Natural killer cell (primary cell): ENCODE measurements at regions not wholly inside any gene's neighbourhood (a gene's known extent, or its start where the extent isn't known, plus 50 kb on each side); places are given as distances from the start of the nearest gene placed in this dataset.

Source experiments
- ATAC-seq, 3 donors: fragments of 150-1000 bp in 2 of 3; fragments of 200-7000 bp in 1 of 3; cut with Tn5 transposase; 1 replicate in 1 of 3; 2 replicates in 2 of 3; pipeline ENCODE4 v1.10.0; 2021; ENCODE audit warnings: mild to moderate bottlenecking in 2 of 3, moderate library complexity in 2 of 3
- DNase-seq, 2 donors: peaks; one replicate each; pipeline versions ENCODE4 v3.0.0 to v3.0.0-alpha.2; 2013 to 2021; ENCODE audit warnings: mixed read lengths in 1 of 2
- H3K27ac ChIP-seq: one replicate; pipeline ENCODE4 v1.5.1; 2013; ENCODE audit warnings: mild to moderate bottlenecking, low read length
- H3K27me3 ChIP-seq: one replicate; pipeline ENCODE4 v1.6.1; 2013; ENCODE audit warnings: low read length; ENCODE audit not compliant: control insufficient read depth, insufficient read depth
- H3K36me3 ChIP-seq: one replicate; pipeline ENCODE4 v1.6.1; 2013; ENCODE audit warnings: low read length; ENCODE audit not compliant: control insufficient read depth, insufficient read depth
- H3K4me1 ChIP-seq: one replicate; pipeline ENCODE4 v1.6.1; 2013; ENCODE audit warnings: low read length; ENCODE audit not compliant: control insufficient read depth, insufficient read depth
- H3K4me3 ChIP-seq: one replicate; pipeline ENCODE4 v1.5.1; 2013; ENCODE audit warnings: low read length
- H3K9me3 ChIP-seq: one replicate; pipeline ENCODE4 v1.6.1; 2013; ENCODE audit warnings: low read length; ENCODE audit not compliant: control insufficient read depth, insufficient read depth
- H3K27ac Mint-ChIP-seq, 2 donors: one replicate each; pipeline ENCODE4 v1.8.0; 2022; ENCODE audit warnings: mild to moderate bottlenecking in 2 of 2, mixed read lengths in 2 of 2, moderate library complexity in 1 of 2
- H3K27me3 Mint-ChIP-seq, 2 donors: one replicate each; pipeline ENCODE4 v1.8.0; 2022; ENCODE audit warnings: low read depth in 2 of 2, mixed read lengths in 2 of 2
- H3K36me3 Mint-ChIP-seq: one replicate; pipeline ENCODE4 v1.8.0; 2022; ENCODE audit warnings: mixed read lengths
- H3K4me1 Mint-ChIP-seq, 2 donors: one replicate each; pipeline ENCODE4 v1.8.0; 2022; ENCODE audit warnings: mixed read lengths in 2 of 2
- H3K4me3 Mint-ChIP-seq: one replicate; pipeline ENCODE4 v1.8.0; 2022; ENCODE audit warnings: mild to moderate bottlenecking, moderate library complexity, mixed read lengths
- H3K9me3 Mint-ChIP-seq, 2 donors: one replicate each; pipeline ENCODE4 v1.8.0; 2022; ENCODE audit warnings: mixed read lengths in 2 of 2
- WGBS: methylation state at CpG from one replicate; pipeline ENCODE4 v1.1.7; 2013; ENCODE audit warnings: missing lambda C conversion rate; ENCODE audit not compliant: insufficient coverage; 5-methylcytosine and 5-hydroxymethylcytosine counted together
- intact Hi-C: fragments of 100-400 bp; cut with micrococcal nuclease; formaldehyde crosslinking; loops from one replicate; pipeline ENCODE4 v1.14.2; 2022
- TF ChIP-seq, protein P1 (sequence below): fragments of 200-600 bp; IDR thresholded peaks from one replicate; pipeline ENCODE4 v1.8.0; 2022; ENCODE audit warnings: antibody characterized with exemption

DNA sequence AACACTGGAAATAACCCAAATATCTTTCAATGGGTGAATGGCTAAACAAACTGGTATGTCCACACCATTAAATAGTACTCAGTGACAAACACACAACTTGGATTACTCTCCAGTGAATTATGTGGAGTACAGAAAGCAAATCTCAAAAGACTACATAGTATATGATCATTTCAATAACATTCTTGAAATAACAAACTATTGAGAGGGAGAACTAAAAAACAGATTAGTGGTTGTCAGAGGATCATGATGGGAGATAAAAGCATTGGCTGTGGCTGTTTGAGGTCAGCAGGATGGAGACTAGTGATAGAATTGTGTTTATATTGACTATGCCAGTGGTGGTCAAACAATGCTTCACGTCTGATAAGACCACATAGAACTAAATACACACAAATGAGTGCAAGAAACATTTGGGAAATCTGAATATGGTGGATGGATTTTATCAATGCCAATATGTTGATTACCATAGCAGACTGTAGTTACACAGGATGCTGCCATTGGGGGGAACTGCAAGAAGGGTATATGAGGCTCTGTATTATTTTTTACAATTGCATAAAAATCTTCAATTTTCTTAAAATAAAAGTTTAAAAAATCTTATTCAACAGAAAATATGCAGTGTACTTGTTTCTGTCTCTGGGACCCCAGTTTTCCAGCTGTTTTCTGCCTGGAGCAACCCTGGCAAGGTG, 242.0 kb downstream of the TBXT start:
- no peaks in the 10 kb centered on the region for H3K4me1 ChIP-seq
- peaks cover 0 to 3% of the 10 kb centered on the region in 2 donors for H3K9me3 Mint-ChIP-seq
- H3K27ac Mint-ChIP-seq = no peak overlapping the region
- H3K27ac ChIP-seq = no peak overlapping the region
- H3K9me3 ChIP-seq = no peaks in the 10 kb centered on the region
- H3K36me3 ChIP-seq = no peaks in the 10 kb centered on the region
- no peak overlapping the region for H3K4me3 ChIP-seq
- no CpG with 5 or more reads among the region's 1 CpG for WGBS
- intact Hi-C loops = no loop called here
- H3K4me1 Mint-ChIP-seq = no peaks in the 10 kb centered on the region
- ATAC-seq (no peak), DNase-seq (no peak)
- H3K4me3 Mint-ChIP-seq = no peak overlapping the region
- no peaks in the 10 kb centered on the region for H3K36me3 Mint-ChIP-seq
- H3K27me3 ChIP-seq = no peaks in the 10 kb centered on the region
- H3K27me3 Mint-ChIP-seq = peaks cover 3 to 7% of the 10 kb centered on the region in 2 donors
- TF ChIP-seq, protein P1, sequence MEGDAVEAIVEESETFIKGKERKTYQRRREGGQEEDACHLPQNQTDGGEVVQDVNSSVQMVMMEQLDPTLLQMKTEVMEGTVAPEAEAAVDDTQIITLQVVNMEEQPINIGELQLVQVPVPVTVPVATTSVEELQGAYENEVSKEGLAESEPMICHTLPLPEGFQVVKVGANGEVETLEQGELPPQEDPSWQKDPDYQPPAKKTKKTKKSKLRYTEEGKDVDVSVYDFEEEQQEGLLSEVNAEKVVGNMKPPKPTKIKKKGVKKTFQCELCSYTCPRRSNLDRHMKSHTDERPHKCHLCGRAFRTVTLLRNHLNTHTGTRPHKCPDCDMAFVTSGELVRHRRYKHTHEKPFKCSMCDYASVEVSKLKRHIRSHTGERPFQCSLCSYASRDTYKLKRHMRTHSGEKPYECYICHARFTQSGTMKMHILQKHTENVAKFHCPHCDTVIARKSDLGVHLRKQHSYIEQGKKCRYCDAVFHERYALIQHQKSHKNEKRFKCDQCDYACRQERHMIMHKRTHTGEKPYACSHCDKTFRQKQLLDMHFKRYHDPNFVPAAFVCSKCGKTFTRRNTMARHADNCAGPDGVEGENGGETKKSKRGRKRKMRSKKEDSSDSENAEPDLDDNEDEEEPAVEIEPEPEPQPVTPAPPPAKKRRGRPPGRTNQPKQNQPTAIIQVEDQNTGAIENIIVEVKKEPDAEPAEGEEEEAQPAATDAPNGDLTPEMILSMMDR = no peak

DNA sequence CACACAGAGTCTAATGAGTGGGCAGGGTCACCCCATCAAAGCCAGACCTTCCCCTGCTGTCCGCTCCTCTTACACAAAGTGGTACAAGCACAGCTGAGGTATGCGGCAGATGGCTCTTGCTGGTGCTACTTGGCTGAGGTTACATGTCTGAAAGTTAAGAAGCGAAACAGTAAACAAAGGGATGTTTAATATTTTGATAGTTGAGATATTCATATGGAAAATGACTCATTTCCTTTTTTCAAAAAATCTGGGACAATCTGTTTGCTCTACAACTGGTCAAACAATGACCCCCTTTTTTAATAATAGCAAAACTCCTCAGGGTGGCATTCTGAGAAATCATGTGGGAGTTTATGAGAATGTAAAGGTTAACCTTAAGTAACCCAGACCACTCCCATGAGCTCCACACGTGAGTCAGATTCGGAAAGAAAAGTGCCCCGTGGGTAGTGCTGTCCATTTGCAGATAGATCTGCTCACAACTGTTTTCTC, 245.3 kb downstream of the TBXT start:
- intact Hi-C loops = no loop called here
- WGBS = 90% methylated on average over 6 of the region's 6 CpGs
- no peaks in the 10 kb centered on the region for H3K36me3 Mint-ChIP-seq
- Histone ChIP-seq H3K27ac (no peak overlapping the region), H3K9me3 (no peaks in the 10 kb centered on the region), H3K4me3 (no peak overlapping the region), H3K4me1 (no peaks in the 10 kb centered on the region), H3K36me3 (no peaks in the 10 kb centered on the region), H3K27me3 (no peaks in the 10 kb centered on the region)
- DNase-seq (no peak), ATAC-seq (no peak)
- no peak overlapping the region for H3K4me3 Mint-ChIP-seq
- peaks cover 7 to 14% of the 10 kb centered on the region in 2 donors for H3K27me3 Mint-ChIP-seq
- no peaks in the 10 kb centered on the region for H3K4me1 Mint-ChIP-seq
- TF ChIP-seq, protein P1 = no peak
- H3K9me3 Mint-ChIP-seq = peaks cover 0 to 3% of the 10 kb centered on the region in 2 donors
- H3K27ac Mint-ChIP-seq = no peak overlapping the region

DNA sequence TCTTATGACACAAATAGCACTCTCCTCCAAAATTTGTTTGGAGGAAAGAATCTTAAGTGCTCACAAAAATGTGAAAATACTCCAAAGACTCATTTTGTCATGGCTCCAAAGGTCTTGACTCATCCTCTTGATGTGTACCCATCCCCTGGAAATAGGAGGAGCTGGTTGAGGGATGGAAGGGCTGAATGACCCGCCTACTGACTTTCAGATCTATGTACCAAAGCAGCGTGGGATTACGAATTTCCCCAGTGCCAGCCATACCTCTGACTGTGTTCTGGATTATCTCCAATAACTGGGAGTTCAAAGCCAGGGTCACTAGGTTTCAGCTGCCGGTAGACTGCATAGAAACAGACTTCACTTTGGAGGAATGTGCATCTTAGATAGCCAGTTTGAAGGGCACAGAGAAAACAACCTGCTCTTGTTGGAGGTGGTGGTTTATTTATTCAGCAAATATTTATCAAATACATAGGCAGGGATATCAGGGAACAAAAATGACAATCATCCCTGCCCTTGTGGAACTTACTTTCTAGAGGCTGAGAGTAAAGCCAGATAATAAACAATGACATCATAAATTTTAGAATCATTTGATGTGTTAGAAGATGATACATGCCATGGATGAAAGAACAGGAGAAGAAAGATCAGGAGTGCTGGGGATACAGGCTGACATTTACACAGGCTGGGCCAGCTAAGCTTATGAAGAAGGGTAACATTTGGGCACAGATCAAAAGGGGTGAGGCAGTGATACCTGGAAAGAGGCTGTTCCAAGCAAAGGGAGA, 246.6 kb downstream of the TBXT start:
- Mint-ChIP-seq H3K27ac (no peak overlapping the region), H3K4me3 (no peak overlapping the region), H3K9me3 (peaks cover 0 to 3% of the 10 kb centered on the region in 2 donors), H3K36me3 (no peaks in the 10 kb centered on the region), H3K27me3 (peaks cover 7 to 14% of the 10 kb centered on the region in 2 donors), H3K4me1 (no peaks in the 10 kb centered on the region)
- TF ChIP-seq, protein P1 = no peak
- intact Hi-C loops = no loop called here
- Histone ChIP-seq H3K36me3 (no peaks in the 10 kb centered on the region), H3K9me3 (no peaks in the 10 kb centered on the region), H3K4me1 (no peaks in the 10 kb centered on the region), H3K4me3 (no peak overlapping the region), H3K27me3 (no peaks in the 10 kb centered on the region), H3K27ac (no peak overlapping the region)
- WGBS = 82% methylated on average over 4 of the region's 4 CpGs
- DNase-seq = no peak
- no peak for ATAC-seq
